ENCODE measurements at regions not wholly inside any gene's neighbourhood (a gene's known extent, or its start where the extent isn't known, plus 50 kb on each side); places are given as distances from the start of the nearest gene placed in this dataset.

- peak; percentile 41; the same call in 1 of the 2 replicates for TF ChIP-seq REPIN1 (CRISPR knock-in tag; IDR thresholded peaks at IDR 0.05; ENCODE audit: borderline replicate concordance, low read depth)
- TF ChIP-seq TCF7 (IDR thresholded peaks at IDR 0.05; ENCODE audit: low read depth), result no peak
- no peak for TF ChIP-seq NCOA1 (CRISPR knock-in tag; IDR thresholded peaks at IDR 0.05)
- TF ChIP-seq ZNF558 (CRISPR knock-in tag; IDR thresholded peaks at IDR 0.05; ENCODE audit: borderline replicate concordance), result no peak
- TF ChIP-seq, protein P1, sequence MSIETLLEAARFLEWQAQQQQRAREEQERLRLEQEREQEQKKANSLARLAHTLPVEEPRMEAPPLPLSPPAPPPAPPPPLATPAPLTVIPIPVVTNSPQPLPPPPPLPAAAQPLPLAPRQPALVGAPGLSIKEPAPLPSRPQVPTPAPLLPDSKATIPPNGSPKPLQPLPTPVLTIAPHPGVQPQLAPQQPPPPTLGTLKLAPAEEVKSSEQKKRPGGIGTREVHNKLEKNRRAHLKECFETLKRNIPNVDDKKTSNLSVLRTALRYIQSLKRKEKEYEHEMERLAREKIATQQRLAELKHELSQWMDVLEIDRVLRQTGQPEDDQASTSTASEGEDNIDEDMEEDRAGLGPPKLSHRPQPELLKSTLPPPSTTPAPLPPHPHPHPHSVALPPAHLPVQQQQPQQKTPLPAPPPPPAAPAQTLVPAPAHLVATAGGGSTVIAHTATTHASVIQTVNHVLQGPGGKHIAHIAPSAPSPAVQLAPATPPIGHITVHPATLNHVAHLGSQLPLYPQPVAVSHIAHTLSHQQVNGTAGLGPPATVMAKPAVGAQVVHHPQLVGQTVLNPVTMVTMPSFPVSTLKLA (IDR thresholded peaks at IDR 0.05), result no peak
- no peak for TF ChIP-seq HMGA1 (CRISPR knock-in tag; conservative IDR thresholded peaks at IDR 0.05)
- TF ChIP-seq ZNF44 (CRISPR knock-in tag; IDR thresholded peaks at IDR 0.05), result no peak
- TF ChIP-seq ZNF143 (CRISPR knock-in tag; IDR thresholded peaks at IDR 0.05), result no peak
- TF ChIP-seq, protein P2, sequence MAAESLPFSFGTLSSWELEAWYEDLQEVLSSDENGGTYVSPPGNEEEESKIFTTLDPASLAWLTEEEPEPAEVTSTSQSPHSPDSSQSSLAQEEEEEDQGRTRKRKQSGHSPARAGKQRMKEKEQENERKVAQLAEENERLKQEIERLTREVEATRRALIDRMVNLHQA (CRISPR knock-in tag; IDR thresholded peaks at IDR 0.05), result no peak
- no peak for TF ChIP-seq JUN (CRISPR knock-in tag; IDR thresholded peaks at IDR 0.05)
- 0 out of 2 replicates have a peak, but pooled peaks have one; percentile 25 for TF ChIP-seq HOXD1 (CRISPR knock-in tag; IDR thresholded peaks at IDR 0.05)
- TF ChIP-seq ZNF773 (CRISPR knock-in tag; IDR thresholded peaks at IDR 0.05; ENCODE audit: borderline replicate concordance), result no peak
- TF ChIP-seq ATF4 (CRISPR knock-in tag; IDR thresholded peaks at IDR 0.05), result no peak
- TF ChIP-seq POLR2A (IDR thresholded peaks at IDR 0.05; ENCODE audit: insufficient read depth in 1 of 2, low read depth in 2 of 2, low read length in 2 of 2), result peak; percentile 50 to 64; a peak in 3 of 4 replicates
- TF ChIP-seq ZNF589 (CRISPR knock-in tag; conservative IDR thresholded peaks at IDR 0.05), result 0 out of 2 replicates have a peak, but pooled peaks have one; percentile 11
- TF ChIP-seq TP53 (CRISPR knock-in tag; conservative IDR thresholded peaks at IDR 0.05), result no peak
- TF ChIP-seq CENPBD1 (CRISPR knock-in tag; IDR thresholded peaks at IDR 0.05; ENCODE audit: borderline replicate concordance, low read depth), result no peak
- TF ChIP-seq ZNF484 (CRISPR knock-in tag; IDR thresholded peaks at IDR 0.05; ENCODE audit: borderline replicate concordance, low read depth), result no peak
- TF ChIP-seq IRF9 (CRISPR knock-in tag; IDR thresholded peaks at IDR 0.05; ENCODE audit: borderline replicate concordance), result no peak
- TF ChIP-seq FOSL1 (CRISPR knock-in tag; IDR thresholded peaks at IDR 0.05; ENCODE audit: borderline replicate concordance), result no peak
- TF ChIP-seq RBFOX2 (IDR thresholded peaks at IDR 0.05; ENCODE audit: low read depth, low read length), result peak; percentile 66
- peak; percentile 81 for TF ChIP-seq ZNF800 (CRISPR knock-in tag; IDR thresholded peaks at IDR 0.05)
- TF ChIP-seq MZF1 (CRISPR knock-in tag; IDR thresholded peaks at IDR 0.05; ENCODE audit: borderline replicate concordance), result no peak
- TF ChIP-seq ZFP62 (CRISPR knock-in tag; IDR thresholded peaks at IDR 0.05), result no peak
These were observed 224.6 kb upstream of the CRY1 start (continued) for GRCh38 chr12:107317751-107318555.
